ENCODE measurements at regions not wholly inside any gene's neighbourhood (a gene's known extent, or its start where the extent isn't known, plus 50 kb on each side); places are given as distances from the start of the nearest gene placed in this dataset.
A peak's percentile ranks its signal among the peaks of the same experiment; 100 is the strongest.

DNA sequence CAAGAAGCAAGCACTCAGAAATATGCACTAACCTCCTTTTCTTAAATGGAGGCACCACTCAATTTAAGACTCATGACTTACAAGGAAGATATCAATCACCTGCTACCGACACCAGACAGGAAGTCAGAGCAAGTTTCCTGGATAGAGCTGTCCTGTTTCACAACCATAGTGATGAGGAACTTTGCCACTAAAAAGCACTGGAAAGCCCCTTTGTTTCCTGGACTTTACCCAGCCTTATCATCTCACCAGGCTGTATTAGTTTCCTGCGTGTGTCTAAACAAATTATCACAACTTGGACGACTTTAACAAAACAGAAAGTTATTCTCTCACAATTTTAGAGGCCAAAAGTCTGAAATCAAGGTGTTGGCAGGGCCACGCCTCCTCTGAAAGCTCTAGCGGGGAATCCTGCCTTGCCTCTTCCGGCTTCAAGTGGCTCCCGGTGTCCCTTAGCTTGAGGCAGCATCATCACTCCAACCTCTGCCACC lies 253.8 kb upstream of the STXBP5 start:
- TF ChIP-seq, protein P1, sequence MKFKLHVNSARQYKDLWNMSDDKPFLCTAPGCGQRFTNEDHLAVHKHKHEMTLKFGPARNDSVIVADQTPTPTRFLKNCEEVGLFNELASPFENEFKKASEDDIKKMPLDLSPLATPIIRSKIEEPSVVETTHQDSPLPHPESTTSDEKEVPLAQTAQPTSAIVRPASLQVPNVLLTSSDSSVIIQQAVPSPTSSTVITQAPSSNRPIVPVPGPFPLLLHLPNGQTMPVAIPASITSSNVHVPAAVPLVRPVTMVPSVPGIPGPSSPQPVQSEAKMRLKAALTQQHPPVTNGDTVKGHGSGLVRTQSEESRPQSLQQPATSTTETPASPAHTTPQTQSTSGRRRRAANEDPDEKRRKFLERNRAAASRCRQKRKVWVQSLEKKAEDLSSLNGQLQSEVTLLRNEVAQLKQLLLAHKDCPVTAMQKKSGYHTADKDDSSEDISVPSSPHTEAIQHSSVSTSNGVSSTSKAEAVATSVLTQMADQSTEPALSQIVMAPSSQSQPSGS (CRISPR knock-in tag; IDR thresholded peaks at IDR 0.05) = peak; percentile 54; the same call in 1 of the 2 replicates
- TF ChIP-seq, protein P2, sequence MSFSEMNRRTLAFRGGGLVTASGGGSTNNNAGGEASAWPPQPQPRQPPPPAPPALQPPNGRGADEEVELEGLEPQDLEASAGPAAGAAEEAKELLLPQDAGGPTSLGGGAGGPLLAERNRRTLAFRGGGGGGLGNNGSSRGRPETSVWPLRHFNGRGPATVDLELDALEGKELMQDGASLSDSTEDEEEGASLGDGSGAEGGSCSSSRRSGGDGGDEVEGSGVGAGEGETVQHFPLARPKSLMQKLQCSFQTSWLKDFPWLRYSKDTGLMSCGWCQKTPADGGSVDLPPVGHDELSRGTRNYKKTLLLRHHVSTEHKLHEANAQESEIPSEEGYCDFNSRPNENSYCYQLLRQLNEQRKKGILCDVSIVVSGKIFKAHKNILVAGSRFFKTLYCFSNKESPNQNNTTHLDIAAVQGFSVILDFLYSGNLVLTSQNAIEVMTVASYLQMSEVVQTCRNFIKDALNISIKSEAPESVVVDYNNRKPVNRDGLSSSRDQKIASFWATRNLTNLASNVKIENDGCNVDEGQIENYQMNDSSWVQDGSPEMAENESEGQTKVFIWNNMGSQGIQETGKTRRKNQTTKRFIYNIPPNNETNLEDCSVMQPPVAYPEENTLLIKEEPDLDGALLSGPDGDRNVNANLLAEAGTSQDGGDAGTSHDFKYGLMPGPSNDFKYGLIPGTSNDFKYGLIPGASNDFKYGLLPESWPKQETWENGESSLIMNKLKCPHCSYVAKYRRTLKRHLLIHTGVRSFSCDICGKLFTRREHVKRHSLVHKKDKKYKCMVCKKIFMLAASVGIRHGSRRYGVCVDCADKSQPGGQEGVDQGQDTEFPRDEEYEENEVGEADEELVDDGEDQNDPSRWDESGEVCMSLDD (CRISPR knock-in tag; IDR thresholded peaks at IDR 0.05; ENCODE audit: borderline replicate concordance) = no peak
- TF ChIP-seq, protein P3, sequence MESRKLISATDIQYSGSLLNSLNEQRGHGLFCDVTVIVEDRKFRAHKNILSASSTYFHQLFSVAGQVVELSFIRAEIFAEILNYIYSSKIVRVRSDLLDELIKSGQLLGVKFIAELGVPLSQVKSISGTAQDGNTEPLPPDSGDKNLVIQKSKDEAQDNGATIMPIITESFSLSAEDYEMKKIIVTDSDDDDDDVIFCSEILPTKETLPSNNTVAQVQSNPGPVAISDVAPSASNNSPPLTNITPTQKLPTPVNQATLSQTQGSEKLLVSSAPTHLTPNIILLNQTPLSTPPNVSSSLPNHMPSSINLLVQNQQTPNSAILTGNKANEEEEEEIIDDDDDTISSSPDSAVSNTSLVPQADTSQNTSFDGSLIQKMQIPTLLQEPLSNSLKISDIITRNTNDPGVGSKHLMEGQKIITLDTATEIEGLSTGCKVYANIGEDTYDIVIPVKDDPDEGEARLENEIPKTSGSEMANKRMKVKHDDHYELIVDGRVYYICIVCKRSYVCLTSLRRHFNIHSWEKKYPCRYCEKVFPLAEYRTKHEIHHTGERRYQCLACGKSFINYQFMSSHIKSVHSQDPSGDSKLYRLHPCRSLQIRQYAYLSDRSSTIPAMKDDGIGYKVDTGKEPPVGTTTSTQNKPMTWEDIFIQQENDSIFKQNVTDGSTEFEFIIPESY (CRISPR knock-in tag; IDR thresholded peaks at IDR 0.05) = no peak; the same call in 1 of the 2 replicates
- no peak for TF ChIP-seq SIN3A (IDR thresholded peaks at IDR 0.05; ENCODE audit: borderline replicate concordance, low read depth, low read length)
- TF ChIP-seq, protein P4, sequence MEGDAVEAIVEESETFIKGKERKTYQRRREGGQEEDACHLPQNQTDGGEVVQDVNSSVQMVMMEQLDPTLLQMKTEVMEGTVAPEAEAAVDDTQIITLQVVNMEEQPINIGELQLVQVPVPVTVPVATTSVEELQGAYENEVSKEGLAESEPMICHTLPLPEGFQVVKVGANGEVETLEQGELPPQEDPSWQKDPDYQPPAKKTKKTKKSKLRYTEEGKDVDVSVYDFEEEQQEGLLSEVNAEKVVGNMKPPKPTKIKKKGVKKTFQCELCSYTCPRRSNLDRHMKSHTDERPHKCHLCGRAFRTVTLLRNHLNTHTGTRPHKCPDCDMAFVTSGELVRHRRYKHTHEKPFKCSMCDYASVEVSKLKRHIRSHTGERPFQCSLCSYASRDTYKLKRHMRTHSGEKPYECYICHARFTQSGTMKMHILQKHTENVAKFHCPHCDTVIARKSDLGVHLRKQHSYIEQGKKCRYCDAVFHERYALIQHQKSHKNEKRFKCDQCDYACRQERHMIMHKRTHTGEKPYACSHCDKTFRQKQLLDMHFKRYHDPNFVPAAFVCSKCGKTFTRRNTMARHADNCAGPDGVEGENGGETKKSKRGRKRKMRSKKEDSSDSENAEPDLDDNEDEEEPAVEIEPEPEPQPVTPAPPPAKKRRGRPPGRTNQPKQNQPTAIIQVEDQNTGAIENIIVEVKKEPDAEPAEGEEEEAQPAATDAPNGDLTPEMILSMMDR (CRISPR knock-in tag; IDR thresholded peaks at IDR 0.05) = no peak
